ENCODE measurements at regions not wholly inside any gene's neighbourhood (a gene's known extent, or its start where the extent isn't known, plus 50 kb on each side); places are given as distances from the start of the nearest gene placed in this dataset.
"Not testable (repeated sequence)": the region's sequence is repeated elsewhere in the genome, so short reads cannot be mapped to it uniquely, and the experiment has no call there.

DNA sequence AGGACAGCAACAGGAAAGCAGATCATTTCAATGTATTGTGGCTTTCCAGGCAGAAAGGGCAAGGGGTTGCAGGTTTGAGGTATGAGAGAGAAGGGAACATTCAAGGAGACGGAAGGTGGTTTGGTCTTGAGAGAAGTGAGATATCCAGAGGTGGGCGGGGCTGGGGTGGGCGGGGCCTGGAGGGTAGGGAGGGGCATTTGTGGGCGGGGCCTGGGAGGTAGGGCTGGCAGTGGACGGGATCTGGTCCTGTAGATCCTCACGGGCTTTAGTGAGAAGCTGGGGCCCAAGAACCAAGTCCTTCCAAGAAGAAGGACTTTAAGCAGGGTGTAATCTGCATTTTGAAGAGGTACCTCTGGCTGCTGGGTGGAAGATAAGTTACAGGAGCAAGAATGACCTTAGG, 199.2 kb downstream of the MN1 start:
- in situ Hi-C loops (cut with HindIII; ENCODE audit: low pct_unique_long_range_greater_than_20kb, low sequenced_read_pairs) = no loop called here
- DNase-seq (ENCODE audit: low read depth in 1 of 2, low spot score in 1 of 2) = peak in 1 of 2 experiments; percentile 40
- no peak for TF ChIP-seq JUND (IDR thresholded peaks at IDR 0.05; ENCODE audit: low read depth)

DNA sequence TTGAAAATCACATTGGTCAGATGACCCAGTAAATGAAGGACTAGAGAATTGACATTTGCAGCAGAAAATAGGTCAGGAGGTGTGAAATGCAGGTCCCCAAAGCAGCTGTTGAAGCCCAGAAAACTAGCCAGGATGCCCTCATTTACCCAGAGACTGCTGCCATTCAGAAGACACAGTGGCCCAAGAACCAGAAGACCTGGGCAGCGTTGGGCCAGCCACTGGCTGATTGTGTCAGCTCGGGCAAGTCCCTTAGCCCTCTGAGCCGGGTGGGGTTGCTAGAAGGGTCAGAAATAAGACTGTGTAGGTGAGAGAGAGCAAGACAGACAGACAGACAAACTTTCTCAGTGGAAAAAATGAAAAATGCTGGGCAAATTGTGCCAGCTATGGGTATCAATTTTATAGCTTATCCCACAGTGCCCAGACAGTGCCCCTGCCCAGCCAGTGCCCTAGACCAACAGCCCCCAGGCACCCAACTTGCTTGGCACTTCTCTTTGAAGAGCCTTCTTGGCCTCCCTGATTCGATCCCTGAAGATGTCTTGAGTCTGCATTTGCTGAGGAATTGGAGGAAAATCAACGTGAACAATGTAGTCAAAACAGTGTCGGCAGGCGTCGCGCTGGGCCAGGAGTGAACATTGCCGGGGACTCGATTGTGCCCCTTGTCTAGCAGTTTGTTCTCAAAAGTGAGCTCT, 198.3 kb downstream of the MN1 start:
- TF ChIP-seq JUND (IDR thresholded peaks at IDR 0.05; ENCODE audit: low read depth) = no peak
- no peak for DNase-seq (ENCODE audit: low read depth in 1 of 2, low spot score in 1 of 2)
- in situ Hi-C loops (cut with HindIII; ENCODE audit: low pct_unique_long_range_greater_than_20kb, low sequenced_read_pairs) = no loop called here

DNA sequence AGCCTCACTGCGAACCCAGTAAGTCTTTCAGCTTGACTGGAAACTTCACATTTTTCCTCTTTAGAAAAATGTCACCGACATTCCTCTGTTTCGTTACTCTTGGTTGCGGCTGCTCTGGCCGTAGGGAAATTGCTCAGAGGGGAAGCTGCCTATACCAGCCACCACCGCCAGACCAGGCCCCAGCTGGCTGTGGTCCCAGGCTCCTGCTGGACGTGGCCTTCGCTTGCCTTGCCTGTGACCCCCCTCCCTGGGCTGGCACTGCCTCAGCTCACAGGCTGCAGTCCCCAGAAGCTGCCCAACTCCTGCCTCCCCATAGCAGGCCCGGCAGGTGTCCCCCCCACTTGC, 197.8 kb downstream of the MN1 start:
- no peak for DNase-seq (ENCODE audit: low read depth in 1 of 2, low spot score in 1 of 2)
- in situ Hi-C loops (cut with HindIII; ENCODE audit: low pct_unique_long_range_greater_than_20kb, low sequenced_read_pairs) = no loop called here
- no peak for TF ChIP-seq JUND (IDR thresholded peaks at IDR 0.05; ENCODE audit: low read depth)

DNA sequence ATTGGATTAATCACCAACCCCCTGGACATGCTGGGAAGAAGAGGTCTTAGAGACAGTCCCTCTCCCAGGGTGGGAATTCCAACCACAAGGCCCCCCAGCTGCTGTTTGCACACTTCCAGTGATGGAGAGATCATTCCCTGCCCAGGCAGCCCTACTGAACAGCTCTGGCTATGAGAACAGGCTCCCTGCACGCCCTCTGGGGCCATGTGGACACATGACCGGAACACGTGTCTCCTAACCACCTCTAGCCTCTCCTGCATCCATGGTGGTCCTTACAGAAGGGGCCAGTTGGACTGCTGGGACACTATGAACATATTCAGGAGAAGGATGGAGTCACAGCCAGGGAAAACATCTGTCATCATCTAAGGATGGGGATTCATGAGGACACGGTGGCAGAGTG, 196.2 kb downstream of the MN1 start:
- no peak for TF ChIP-seq JUND (IDR thresholded peaks at IDR 0.05; ENCODE audit: low read depth)
- no peak for DNase-seq (ENCODE audit: low read depth in 1 of 2, low spot score in 1 of 2)
- in situ Hi-C loops (cut with HindIII; ENCODE audit: low pct_unique_long_range_greater_than_20kb, low sequenced_read_pairs) = no loop called here

DNA sequence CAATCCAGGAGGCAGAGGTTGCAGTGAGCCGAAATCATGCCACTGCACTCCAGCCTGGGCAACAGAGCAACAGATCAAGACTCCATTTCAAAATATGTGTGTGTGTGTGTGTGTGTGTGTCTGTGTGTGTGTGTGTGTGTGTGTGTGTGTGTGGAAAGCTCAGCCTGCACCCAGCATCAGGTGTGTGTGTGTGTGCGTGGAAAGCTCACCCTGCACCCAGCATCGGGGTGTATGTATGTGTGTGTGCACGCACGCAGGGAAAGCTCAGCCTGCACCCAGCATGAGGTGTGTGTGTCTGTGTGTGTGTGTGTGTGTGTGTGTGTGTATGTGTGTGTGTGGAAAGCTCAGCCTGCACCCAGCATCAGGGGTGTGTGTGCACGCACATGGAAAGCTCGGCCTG, 193.8 kb downstream of the MN1 start:
- in situ Hi-C loops (cut with HindIII; ENCODE audit: low pct_unique_long_range_greater_than_20kb, low sequenced_read_pairs); DNase-seq (ENCODE audit: low read depth in 1 of 2, low spot score in 1 of 2): not testable (repeated sequence)

DNA sequence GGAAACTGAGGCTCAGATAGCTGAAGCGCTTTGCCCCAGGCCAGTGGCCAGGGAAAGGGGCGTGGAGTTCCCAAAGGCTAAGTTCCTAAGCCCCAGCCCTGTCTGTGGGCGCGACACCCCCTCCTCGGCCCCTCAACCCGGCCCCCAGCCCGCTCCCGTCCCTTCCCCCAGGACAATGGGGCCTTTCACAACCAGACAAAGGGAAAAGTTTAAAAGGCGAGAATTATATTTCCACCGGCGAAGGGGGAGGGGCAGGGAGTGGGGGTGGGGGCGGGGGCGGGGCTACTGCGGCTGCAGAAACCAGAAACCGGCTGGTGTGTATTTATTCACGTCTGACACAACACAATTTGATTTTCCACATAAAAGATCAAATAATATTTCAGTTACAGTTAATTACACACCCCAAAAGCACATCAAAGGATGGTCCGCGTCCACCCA, 192.1 kb downstream of the MN1 start:
- no peak for TF ChIP-seq JUND (IDR thresholded peaks at IDR 0.05; ENCODE audit: low read depth)
- DNase-seq (ENCODE audit: low read depth in 1 of 2, low spot score in 1 of 2) = no peak
- in situ Hi-C loops (cut with HindIII; ENCODE audit: low pct_unique_long_range_greater_than_20kb, low sequenced_read_pairs) = no loop called here

DNA sequence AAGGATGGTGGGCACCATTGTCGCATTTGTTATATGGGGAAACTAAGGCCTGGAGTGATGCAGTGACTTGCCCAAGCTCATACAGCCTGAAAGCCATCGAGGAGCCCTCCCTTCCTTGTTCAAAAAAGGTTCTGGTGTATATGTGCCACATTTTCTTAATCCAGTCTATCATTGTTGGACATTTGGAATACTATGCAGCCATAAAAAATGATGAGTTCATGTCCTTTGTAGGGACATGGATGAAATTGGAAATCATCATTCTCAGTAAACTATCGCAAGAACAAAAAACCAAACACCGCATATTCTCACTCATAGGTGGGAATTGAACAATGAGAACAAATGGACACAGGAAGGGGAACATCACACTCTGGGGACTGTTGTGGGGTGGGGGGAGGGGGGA, 191.4 kb downstream of the MN1 start:
- in situ Hi-C loops (cut with HindIII; ENCODE audit: low pct_unique_long_range_greater_than_20kb, low sequenced_read_pairs); DNase-seq (ENCODE audit: low read depth in 1 of 2, low spot score in 1 of 2): not testable (repeated sequence)

DNA sequence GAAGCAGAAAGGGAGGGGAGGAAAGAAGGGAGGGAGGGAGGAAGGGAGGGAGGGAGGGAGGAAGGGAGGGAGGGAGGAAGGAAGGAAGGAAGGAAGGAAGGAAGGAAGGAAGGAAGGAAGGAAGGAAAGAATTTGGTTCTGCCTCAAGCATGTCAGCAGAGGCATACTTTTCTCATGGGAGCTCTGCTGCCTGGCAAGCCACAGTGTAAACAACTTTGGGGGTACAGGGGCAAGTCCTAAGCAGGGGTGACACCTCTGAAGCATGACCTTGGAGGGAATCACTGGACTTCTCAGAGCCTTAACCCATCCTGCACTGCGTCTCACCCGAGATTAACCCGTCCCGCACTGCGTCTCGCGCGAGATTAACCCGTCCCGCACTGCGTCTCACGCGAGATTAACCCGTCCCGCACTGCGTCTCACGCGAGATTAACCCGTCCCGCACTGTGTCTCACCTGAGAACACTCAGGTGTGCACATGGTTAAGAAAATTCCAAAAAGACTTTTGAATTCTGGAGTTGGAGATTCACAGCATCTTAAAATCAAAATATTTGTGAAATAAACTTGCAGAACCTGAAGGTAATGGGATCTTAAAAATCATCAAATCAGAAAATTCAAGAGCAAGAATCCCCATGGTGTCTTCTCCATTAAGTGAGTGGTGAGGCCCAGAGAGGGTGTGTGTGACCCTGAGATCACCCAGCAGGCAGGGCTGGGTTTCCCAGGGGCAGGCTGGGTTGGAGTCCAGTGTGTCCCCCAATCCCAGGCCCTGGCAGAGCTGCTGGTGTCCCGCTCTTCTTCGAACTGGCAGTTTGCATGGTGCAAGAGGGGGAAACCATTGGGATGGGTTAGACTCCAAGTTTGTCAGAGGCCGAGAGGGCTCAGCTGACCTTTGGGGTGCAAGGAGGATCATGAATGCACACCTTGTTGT, 190.4 kb downstream of the MN1 start:
- DNase-seq (ENCODE audit: low read depth in 1 of 2, low spot score in 1 of 2) = no peak
- in situ Hi-C loops (cut with HindIII; ENCODE audit: low pct_unique_long_range_greater_than_20kb, low sequenced_read_pairs) = no loop called here
- no peak for TF ChIP-seq JUND (IDR thresholded peaks at IDR 0.05; ENCODE audit: low read depth)

DNA sequence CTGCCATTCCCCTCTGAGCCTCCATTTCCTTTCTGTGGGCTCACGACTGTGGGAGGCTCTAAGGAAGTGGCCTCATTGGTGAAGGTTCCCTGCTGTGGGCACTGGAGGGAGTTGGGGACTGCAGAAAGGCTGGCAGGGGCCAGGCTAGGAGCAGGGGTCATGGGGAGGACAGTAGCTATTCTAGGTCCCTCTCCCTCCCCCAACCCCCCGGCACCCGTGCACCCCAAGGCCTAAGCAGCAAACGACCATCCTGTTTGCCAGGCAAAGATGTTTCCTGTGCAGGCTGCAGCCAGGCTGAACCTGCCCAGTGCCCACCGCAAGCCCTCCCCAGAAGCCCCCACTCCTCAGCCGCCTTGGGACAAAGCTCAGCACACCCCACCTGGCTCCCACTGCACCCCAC, 189.4 kb downstream of the MN1 start:
- no peak for DNase-seq (ENCODE audit: low read depth in 1 of 2, low spot score in 1 of 2)
- in situ Hi-C loops (cut with HindIII; ENCODE audit: low pct_unique_long_range_greater_than_20kb, low sequenced_read_pairs) = no loop called here
- no peak for TF ChIP-seq JUND (IDR thresholded peaks at IDR 0.05; ENCODE audit: low read depth)

DNA sequence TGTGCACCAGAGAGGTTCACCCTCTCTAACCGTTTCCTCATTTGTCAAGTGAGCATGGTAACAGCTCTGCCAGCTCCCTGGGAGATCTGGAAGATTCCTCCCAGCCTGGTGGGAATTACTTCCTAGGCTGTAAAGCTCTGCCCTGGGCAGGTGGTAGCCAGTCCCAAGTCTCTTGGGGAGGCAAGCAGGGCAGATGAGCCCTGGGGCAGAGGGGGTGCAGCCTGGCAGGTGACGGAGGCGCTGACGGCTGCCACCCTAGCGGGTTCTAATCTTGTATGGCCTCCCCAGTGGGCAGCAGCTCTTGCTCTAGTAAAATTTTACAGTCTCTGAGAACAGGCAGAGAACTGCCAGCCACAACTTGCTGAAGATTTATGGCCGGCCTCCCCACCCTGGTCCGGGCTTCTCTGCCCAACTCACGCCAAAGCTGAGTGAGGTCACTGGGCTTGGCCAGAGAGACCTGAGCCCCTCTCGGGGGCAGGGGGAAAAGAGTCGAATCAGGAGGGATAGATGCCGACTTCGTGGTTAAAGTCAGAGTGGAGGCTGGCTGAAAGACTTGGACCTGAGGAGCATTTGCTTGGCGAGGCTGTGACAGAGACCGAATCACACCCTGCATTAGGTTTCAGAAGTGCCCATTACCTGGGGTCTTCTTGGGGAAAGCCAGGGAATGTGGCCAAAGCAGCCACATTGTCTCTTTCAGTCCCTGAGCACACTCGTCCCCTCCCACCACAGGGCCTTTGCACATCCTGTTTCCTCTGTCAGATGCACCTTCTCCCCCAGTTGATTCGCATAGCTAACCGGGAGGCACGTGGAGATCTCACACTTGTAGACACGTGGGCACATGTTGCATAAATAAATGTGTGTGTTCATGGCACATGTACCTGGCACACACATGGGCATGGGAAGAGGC, 188.2 kb downstream of the MN1 start:
- no peak for TF ChIP-seq JUND (IDR thresholded peaks at IDR 0.05; ENCODE audit: low read depth)
- in situ Hi-C loops (cut with HindIII; ENCODE audit: low pct_unique_long_range_greater_than_20kb, low sequenced_read_pairs) = no loop called here
- no peak for DNase-seq (ENCODE audit: low read depth in 1 of 2, low spot score in 1 of 2)

DNA sequence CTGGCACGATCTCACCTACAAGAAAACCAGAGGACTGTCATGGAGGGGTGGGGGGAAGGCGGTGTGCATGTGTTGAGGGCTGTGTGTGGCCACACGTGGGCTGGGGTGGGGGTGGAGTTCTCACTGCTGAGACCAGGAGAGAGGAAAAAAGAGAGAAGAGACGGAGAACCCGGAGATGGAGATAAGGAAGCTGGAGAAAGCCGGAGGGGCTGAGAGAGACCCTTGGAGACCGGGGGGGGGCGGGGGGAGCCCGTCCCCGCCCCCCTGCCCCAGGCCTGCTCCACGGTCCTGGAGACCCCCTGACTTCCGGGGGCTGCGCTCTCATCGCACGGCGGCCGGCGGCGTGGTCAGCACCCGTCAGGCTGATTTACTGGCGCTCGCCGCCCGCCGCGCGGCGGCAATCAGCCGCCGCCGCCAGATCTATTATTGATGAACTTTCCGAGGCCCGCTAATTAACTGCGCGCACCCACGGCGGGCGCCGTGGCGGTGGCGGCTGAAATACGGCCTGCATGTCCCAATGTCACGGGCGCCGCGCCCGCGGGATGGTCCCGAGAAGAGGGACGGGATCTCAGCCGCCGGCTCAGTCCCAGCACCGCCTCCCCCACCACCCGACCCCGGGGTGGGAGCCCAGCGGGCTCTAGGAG, 187.4 kb downstream of the MN1 start:
- no peak for TF ChIP-seq JUND (IDR thresholded peaks at IDR 0.05; ENCODE audit: low read depth)
- in situ Hi-C loops (cut with HindIII; ENCODE audit: low pct_unique_long_range_greater_than_20kb, low sequenced_read_pairs) = no loop called here
- DNase-seq (ENCODE audit: low read depth in 1 of 2, low spot score in 1 of 2) = no peak

DNA sequence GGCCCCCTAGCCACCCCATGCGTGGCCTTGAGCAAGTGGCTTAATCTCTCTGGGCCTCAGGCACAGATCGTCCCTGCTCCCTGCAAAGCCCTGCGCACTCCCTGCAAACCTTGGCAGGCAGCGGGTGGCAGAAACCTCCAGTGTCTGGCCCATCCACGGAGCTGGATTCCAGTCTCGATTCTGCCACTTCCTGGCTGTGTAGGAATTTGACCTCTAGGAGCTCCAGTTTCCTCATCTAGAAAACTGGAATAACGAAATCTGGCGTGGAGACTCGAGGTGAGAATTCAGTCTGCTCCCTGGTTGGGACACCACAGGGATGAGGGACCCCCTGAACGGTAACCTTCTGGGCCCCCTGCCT, 186.9 kb downstream of the MN1 start:
- TF ChIP-seq JUND (IDR thresholded peaks at IDR 0.05; ENCODE audit: low read depth) = no peak
- in situ Hi-C loops (cut with HindIII; ENCODE audit: low pct_unique_long_range_greater_than_20kb, low sequenced_read_pairs) = no loop called here
- DNase-seq (ENCODE audit: low read depth in 1 of 2, low spot score in 1 of 2) = no peak
